ENCODE measurements at regions not wholly inside any gene's neighbourhood (a gene's known extent, or its start where the extent isn't known, plus 50 kb on each side); places are given as distances from the start of the nearest gene placed in this dataset.
"Not testable (repeated sequence)": the region's sequence is repeated elsewhere in the genome, so short reads cannot be mapped to it uniquely, and the experiment has no call there.

GRCh38 chr9:29062446-29062845, 1489.2 kb upstream of the C9orf72 start:
- no peak for DNase-seq (ENCODE audit: low read depth)
- H3K4me3 ChIP-seq (ENCODE audit: low read depth, low read length), result no peak overlapping the region
- TF ChIP-seq CTCF (IDR thresholded peaks at IDR 0.05; ENCODE audit: insufficient read depth, low read length), result no peak

GRCh38 chr9:29063031-29063430, 1489.8 kb upstream of the C9orf72 start:
- TF ChIP-seq CTCF (IDR thresholded peaks at IDR 0.05; ENCODE audit: insufficient read depth, low read length), result no peak
- DNase-seq (ENCODE audit: low read depth), result no peak
- no peak overlapping the region for H3K4me3 ChIP-seq (ENCODE audit: low read depth, low read length)

GRCh38 chr9:29066141-29066640, 1492.9 kb upstream of the C9orf72 start:
- DNase-seq (ENCODE audit: low read depth), result peak; percentile 1
- no peak overlapping the region for H3K4me3 ChIP-seq (ENCODE audit: low read depth, low read length)
- TF ChIP-seq CTCF (IDR thresholded peaks at IDR 0.05; ENCODE audit: insufficient read depth, low read length), result no peak

- no peak for TF ChIP-seq CTCF (IDR thresholded peaks at IDR 0.05; ENCODE audit: insufficient read depth, low read length)
- no peak overlapping the region for H3K4me3 ChIP-seq (ENCODE audit: low read depth, low read length)
- no peak for DNase-seq (ENCODE audit: low read depth)
These were observed 1495.2 kb upstream of the C9orf72 start for GRCh38 chr9:29068461-29068860.

GRCh38 chr9:29069376-29069775, 1496.1 kb upstream of the C9orf72 start:
- H3K4me3 ChIP-seq (ENCODE audit: low read depth, low read length), result no peak overlapping the region
- DNase-seq (ENCODE audit: low read depth), result peak; percentile 9
- no peak for TF ChIP-seq CTCF (IDR thresholded peaks at IDR 0.05; ENCODE audit: insufficient read depth, low read length)

- TF ChIP-seq CTCF (IDR thresholded peaks at IDR 0.05; ENCODE audit: insufficient read depth, low read length), result no peak
- H3K4me3 ChIP-seq (ENCODE audit: low read depth, low read length), result no peak overlapping the region
- peak; percentile 68 for DNase-seq (ENCODE audit: low read depth)
These were observed 1504.9 kb upstream of the C9orf72 start for GRCh38 chr9:29078063-29078666.

GRCh38 chr9:29100762-29101161, 1527.5 kb upstream of the C9orf72 start:
- no peak overlapping the region for H3K4me3 ChIP-seq (ENCODE audit: low read depth, low read length)
- no peak for DNase-seq (ENCODE audit: low read depth)
- no peak for TF ChIP-seq CTCF (IDR thresholded peaks at IDR 0.05; ENCODE audit: insufficient read depth, low read length)

- not testable (repeated sequence) for DNase-seq (ENCODE audit: low read depth); H3K4me3 ChIP-seq (ENCODE audit: low read depth, low read length)
These were observed 1530.9 kb upstream of the C9orf72 start for GRCh38 chr9:29104166-29104565.
